AG04450 (cell line): ENCODE measurements at regions not wholly inside any gene's neighbourhood (a gene's known extent, or its start where the extent isn't known, plus 50 kb on each side); places are given as distances from the start of the nearest gene placed in this dataset.

ENCODE experiments used
- CTCF ChIA-PET: fragments of 300-600, 350-600 bp; formaldehyde crosslinking; extraction: SDS; loops from one replicate; lab custom pipeline; 2022; ENCODE audit warnings: antibody characterized with exemption, inconsistent platforms; lab: Charles Lee
- POLR2A ChIA-PET: fragments of 350-600 bp; formaldehyde crosslinking; extraction: SDS; loops from one replicate; lab custom pipeline; 2021; ENCODE audit warnings: antibody characterized with exemption, inconsistent platforms; lab: Yijun Ruan, JAX
- DNase-seq: peaks from one replicate; pipeline ENCODE4 v3.0.0-alpha.2; 2011; ENCODE audit warnings: low read depth, low spot score
- H3K27ac ChIP-seq: one replicate; pipeline ENCODE4 v1.5.1; 2012; ENCODE audit warnings: low read depth, low read length, control low read depth
- H3K27me3 ChIP-seq: one replicate; pipeline ENCODE4 v1.6.0; 2012; ENCODE audit warnings: low read length; ENCODE audit not compliant: control insufficient read depth, insufficient read depth
- H3K4me3 ChIP-seq: 2 replicates; pipeline ENCODE4 v1.5.1; 2011; ENCODE audit warnings: mild to moderate bottlenecking, low read depth, low read length, control low read depth
- H3K9me3 ChIP-seq: 2 replicates; pipeline ENCODE4 v1.5.1; 2012; ENCODE audit warnings: low read length; ENCODE audit not compliant: control insufficient read depth, insufficient read depth
- TF ChIP-seq, protein P1 (sequence below): IDR thresholded peaks from 2 replicates; pipeline ENCODE4 v1.5.1; 2011; ENCODE audit warnings: low read depth, low read length, control low read depth, inconsistent platforms

DNA sequence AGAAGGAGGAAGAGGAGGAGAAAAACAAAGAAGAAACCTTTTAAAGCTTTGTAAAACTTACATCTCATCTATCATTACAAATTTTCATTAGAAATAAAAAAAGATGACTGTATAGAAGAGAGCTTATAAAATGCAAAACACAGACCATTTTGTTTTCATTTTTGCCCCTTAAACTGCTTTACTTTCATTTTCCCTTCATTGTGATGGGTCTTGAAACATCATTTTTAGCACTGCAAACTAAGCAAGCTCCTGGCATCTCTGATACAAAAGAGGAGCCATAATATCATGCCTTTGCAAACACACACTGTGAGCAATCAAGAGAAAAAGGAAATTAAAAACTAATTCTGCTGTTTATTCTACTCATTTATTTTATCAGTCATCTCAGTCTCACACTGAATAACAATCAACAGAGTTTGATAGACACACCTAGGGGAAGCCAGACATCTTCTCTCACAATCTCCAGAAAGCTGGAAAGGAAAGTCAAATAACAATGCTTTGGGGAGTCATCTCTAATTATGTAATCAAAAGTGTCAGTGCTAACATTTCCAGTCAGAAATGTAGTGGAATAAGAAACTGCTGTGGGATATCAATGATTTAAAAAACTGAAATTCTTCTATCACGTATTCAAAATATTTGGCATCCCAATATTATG is 467.7 kb upstream of the FAT3 start:
- DNase-seq: no peak
- CTCF ChIA-PET: no interaction called here
- TF ChIP-seq, protein P1, sequence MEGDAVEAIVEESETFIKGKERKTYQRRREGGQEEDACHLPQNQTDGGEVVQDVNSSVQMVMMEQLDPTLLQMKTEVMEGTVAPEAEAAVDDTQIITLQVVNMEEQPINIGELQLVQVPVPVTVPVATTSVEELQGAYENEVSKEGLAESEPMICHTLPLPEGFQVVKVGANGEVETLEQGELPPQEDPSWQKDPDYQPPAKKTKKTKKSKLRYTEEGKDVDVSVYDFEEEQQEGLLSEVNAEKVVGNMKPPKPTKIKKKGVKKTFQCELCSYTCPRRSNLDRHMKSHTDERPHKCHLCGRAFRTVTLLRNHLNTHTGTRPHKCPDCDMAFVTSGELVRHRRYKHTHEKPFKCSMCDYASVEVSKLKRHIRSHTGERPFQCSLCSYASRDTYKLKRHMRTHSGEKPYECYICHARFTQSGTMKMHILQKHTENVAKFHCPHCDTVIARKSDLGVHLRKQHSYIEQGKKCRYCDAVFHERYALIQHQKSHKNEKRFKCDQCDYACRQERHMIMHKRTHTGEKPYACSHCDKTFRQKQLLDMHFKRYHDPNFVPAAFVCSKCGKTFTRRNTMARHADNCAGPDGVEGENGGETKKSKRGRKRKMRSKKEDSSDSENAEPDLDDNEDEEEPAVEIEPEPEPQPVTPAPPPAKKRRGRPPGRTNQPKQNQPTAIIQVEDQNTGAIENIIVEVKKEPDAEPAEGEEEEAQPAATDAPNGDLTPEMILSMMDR: no peak

DNA sequence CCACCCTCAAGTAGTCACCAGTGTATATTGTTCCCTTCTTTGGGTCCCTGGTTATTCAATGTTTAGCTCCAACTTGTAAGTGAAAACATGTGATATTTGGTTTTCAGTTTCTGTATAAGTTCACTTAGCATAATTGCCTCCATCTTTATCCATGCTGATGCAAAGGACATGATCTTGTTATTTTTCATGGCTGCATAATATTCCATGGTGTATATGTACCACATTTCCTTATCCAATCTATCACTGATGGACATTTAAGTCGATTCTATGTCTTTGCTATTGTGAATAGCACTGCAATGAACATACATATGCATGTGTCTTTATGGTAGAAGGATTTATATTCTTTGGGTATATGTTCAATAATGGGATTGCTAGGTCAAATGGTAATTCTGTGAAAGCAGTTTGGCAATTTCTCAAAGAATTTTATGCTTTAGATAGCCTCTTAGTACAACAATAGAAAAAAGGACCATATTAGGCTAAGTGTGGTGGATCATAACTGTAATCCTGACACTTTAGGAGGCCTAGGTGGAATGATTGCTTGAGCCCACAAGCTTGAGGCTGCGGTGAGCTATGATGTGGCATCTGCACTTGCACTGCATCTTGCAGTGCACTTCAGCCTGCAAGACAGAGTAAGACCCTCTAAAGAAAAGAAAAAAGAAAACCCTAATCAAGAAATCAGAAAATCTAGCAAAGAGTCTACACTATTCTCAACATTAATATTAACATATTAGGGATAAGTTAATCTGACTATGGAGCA is 468.5 kb upstream of the FAT3 start:
- no peak overlapping the region for H3K4me3 ChIP-seq
- DNase-seq: no peak
- no peaks in the 10 kb centered on the region; the same call in 1 of the 2 replicates for H3K9me3 ChIP-seq
- POLR2A ChIA-PET: no interaction called here
- CTCF ChIA-PET: no interaction called here
- no peak overlapping the region for H3K27ac ChIP-seq
- TF ChIP-seq, protein P1: no peak
- no peaks in the 10 kb centered on the region for H3K27me3 ChIP-seq

More for the DNA sequence above, 467.7 kb upstream of the FAT3 start:
- Histone ChIP-seq H3K27me3 (no peaks in the 10 kb centered on the region), H3K9me3 (no peaks in the 10 kb centered on the region), H3K27ac (no peak overlapping the region), H3K4me3 (no peak overlapping the region)
- POLR2A ChIA-PET: no interaction called here

DNA sequence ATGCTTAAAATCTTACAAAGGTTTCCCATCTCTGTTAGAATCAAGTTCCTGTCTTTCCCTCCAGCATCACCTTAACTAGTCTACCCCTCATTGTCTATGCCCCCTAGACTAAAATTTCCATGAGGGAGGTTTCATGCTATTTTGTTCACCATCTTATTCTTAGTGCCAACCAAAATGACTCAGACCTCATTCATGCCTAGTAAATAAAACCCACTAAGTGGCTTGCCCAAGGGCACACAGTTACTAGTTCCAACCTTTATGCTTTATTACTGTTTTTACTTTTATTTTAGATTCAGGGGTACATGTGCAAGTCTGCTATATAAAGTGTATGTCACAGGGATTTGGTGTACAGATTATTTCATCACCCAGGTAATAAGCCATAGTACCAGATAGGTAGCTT is 469.1 kb upstream of the FAT3 start:
- Histone ChIP-seq H3K4me3 (no peak overlapping the region), H3K27me3 (no peaks in the 10 kb centered on the region), H3K9me3 (no peaks in the 10 kb centered on the region; the same call in 1 of the 2 replicates), H3K27ac (no peak overlapping the region)
- ChIA-PET CTCF (no interaction called here), POLR2A (no interaction called here)
- no peak for DNase-seq
- TF ChIP-seq, protein P1: no peak

DNA sequence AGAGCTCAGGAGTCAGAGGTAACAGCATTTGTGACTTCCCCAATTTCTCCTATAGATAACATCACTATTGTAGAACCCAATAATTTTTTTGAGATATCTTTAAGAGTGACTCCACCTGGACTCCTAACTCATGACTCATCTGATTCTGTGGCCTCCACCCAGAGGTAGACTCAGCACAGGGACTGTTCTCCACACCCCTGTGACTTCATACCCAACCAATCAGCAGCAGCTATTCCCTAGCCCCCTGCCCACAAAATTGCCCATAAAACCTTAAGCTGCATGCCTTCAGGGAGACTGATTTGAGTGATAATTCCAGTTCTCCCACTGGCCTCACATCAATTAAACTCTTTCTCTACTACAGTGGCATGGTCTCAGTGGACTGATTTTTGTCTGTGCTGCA is 475.4 kb upstream of the FAT3 start:
- DNase-seq: no peak
- TF ChIP-seq, protein P1: no peak
- Histone ChIP-seq H3K4me3 (no peak overlapping the region), H3K9me3 (no peaks in the 10 kb centered on the region; the same call in 1 of the 2 replicates), H3K27ac (no peak overlapping the region), H3K27me3 (no peaks in the 10 kb centered on the region)
- ChIA-PET CTCF (no interaction called here), POLR2A (no interaction called here)

DNA sequence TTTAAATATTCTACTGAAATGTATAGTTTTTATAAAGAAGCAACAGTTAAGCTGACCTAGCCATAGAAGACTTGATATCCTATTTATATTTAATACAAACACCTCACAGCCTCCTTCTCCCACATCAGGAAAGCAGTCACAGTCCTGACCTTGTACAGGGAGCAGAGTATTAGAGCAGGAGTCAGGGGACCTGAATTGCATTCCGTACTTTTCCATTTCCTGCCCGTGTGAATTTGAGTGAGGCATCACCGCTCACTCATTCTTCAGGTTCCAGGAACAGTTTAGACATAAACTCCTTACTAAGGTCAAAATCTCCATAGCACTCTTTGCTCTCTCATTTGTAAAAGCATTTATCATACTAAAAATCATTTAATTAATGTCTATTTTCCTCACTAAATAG is 482.5 kb upstream of the FAT3 start:
- Histone ChIP-seq H3K27me3 (no peaks in the 10 kb centered on the region), H3K9me3 (peaks cover 4% of the 10 kb centered on the region; the same call in 1 of the 2 replicates), H3K4me3 (no peak overlapping the region), H3K27ac (no peak overlapping the region)
- TF ChIP-seq, protein P1: no peak
- POLR2A ChIA-PET: no interaction called here
- no peak for DNase-seq
- CTCF ChIA-PET: no interaction called here
